ENCODE measurements at regions not wholly inside any gene's neighbourhood (a gene's known extent, or its start where the extent isn't known, plus 50 kb on each side); places are given as distances from the start of the nearest gene placed in this dataset.

DNA sequence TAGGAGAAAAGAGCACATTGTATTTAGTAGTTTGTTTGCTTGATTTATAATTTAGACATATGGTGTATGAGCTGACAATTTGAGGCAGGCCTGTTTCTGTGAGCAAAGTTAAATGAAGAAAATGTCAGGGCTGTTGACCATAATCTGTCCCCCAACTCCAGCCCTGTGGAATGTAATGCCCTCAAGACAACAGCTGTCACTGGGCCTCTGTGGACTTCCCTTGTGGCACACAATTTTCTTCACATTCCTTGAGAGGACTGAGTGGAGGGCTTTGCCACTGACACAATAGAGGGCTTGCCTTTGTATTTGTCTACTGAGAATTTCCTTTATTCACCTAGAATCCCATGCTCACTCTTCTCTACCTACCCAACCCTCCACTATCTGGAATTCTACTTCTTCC, 141.2 kb upstream of the CD180 start:
- TF ChIP-seq EZH2phosphoT487 (IDR thresholded peaks at IDR 0.05; ENCODE audit: low read depth, severe bottlenecking, unreplicated experiment) (no peak), CTCF (IDR thresholded peaks at IDR 0.05; ENCODE audit: poor library complexity) (no peak)

All from hepatocyte (in vitro differentiated cells).